IPS-18a (cell line): ENCODE measurements at regions not wholly inside any gene's neighbourhood (a gene's known extent, or its start where the extent isn't known, plus 50 kb on each side); places are given as distances from the start of the nearest gene placed in this dataset.
"Not testable (repeated sequence)": the region's sequence is repeated elsewhere in the genome, so short reads cannot be mapped to it uniquely, and the experiment has no call there.

Source experiments
- H3K27ac ChIP-seq: one replicate; pipeline ENCODE4 v1.5.1; 2013; ENCODE audit warnings: low read length
- H3K27me3 ChIP-seq: one replicate; pipeline ENCODE4 v1.6.1; 2013; ENCODE audit warnings: mild to moderate bottlenecking, low read length; ENCODE audit not compliant: control insufficient read depth, insufficient read depth
- H3K36me3 ChIP-seq: one replicate; pipeline ENCODE4 v1.6.1; 2013; ENCODE audit warnings: low read depth, low read length; ENCODE audit not compliant: control insufficient read depth
- H3K4me1 ChIP-seq: one replicate; pipeline ENCODE4 v1.6.1; 2013; ENCODE audit warnings: low read depth, low read length; ENCODE audit not compliant: control insufficient read depth
- H3K4me3 ChIP-seq: one replicate; pipeline ENCODE4 v1.5.1; 2013; ENCODE audit warnings: low read length
- H3K9ac ChIP-seq: one replicate; pipeline ENCODE4 v1.6.1; 2013; ENCODE audit warnings: mild to moderate bottlenecking, low read length, moderate library complexity
- H3K9me3 ChIP-seq: one replicate; pipeline ENCODE4 v1.6.1; 2013; ENCODE audit warnings: low read depth, low read length; ENCODE audit not compliant: control insufficient read depth

- H3K36me3 ChIP-seq = no peaks in the 10 kb centered on the region
- no peak overlapping the region for H3K4me3 ChIP-seq
- H3K9ac ChIP-seq = no peak overlapping the region
- H3K4me1 ChIP-seq = peaks cover 3% of the 10 kb centered on the region
- H3K27me3 ChIP-seq = no peaks in the 10 kb centered on the region
- H3K9me3 ChIP-seq = no peaks in the 10 kb centered on the region
- H3K27ac ChIP-seq = no peak overlapping the region
These were observed 198.4 kb downstream of the KLHL28 start for GRCh38 chr14:44763356-44763755.

DNA sequence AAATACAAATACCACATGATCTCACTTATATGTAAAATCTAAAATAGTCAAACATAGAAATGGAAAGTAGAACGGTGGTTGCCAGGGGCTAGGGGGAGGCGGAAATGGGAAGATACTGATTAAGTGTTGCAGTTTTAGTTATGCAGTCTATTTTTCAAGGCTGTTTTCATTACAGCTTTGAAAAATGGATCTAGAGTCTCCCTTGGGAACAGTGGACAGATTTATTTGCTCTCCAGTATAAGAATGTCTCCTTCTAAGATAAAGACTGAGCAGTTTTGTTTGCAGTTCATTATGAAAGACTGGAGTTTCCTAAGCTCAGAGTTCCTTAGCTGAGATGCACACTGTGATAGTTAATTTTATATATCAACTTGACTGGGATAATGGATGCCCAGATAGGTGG is 202.5 kb downstream of the KLHL28 start:
- Histone ChIP-seq H3K9ac (no peak overlapping the region), H3K4me3 (no peak overlapping the region), H3K9me3 (no peaks in the 10 kb centered on the region), H3K27me3 (no peaks in the 10 kb centered on the region), H3K27ac (no peak overlapping the region), H3K36me3 (no peaks in the 10 kb centered on the region), H3K4me1 (no peaks in the 10 kb centered on the region)

DNA sequence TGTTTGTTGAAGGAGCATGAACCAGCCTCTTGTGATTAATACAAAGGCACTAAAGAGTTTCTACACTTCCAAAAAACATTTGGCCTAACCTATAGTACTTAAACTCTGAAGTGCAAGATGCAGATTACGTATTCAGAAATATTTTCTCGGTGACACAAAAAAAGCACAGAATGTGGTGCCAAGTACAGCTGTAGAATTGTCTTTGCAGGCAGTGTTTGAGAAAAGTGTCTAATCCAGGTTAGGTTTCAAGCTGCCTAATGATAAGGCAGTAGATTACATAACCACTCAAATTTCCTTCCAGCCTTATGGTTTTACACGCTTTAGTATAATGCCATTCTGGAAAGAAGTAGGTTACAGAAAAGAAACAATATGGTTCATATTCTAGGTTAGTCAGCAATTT is 205.2 kb downstream of the KLHL28 start:
- no peaks in the 10 kb centered on the region for H3K27me3 ChIP-seq
- H3K9ac ChIP-seq = no peak overlapping the region
- H3K4me1 ChIP-seq = no peaks in the 10 kb centered on the region
- no peaks in the 10 kb centered on the region for H3K36me3 ChIP-seq
- no peak overlapping the region for H3K4me3 ChIP-seq
- H3K27ac ChIP-seq = no peak overlapping the region
- H3K9me3 ChIP-seq = no peaks in the 10 kb centered on the region

GRCh38 chr14:44745371-44745770 is 216.4 kb downstream of the KLHL28 start:
- Histone ChIP-seq H3K36me3 (no peaks in the 10 kb centered on the region), H3K4me1 (no peaks in the 10 kb centered on the region), H3K9me3 (no peaks in the 10 kb centered on the region), H3K4me3 (no peak overlapping the region), H3K27me3 (no peaks in the 10 kb centered on the region), H3K27ac (no peak overlapping the region), H3K9ac (no peak overlapping the region)

DNA sequence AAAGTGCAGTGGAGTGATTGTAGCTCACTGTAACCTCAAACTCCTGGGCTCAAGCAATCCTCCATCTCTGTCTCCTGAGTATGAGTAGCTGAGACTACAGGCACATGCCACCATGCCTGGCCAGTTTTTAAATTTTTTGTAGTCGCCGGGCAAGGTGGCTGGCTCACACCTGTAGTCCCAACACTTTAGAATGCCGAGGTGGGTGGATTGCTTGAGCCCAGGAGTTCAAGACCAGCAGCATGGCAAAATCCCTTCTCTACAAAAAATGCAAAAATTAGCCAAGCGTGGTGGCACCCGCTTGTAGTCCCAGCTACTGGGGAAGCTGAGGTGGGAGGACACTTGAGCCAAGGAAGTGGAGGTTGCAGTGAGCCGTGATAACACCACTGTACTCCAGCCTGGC is 219.5 kb downstream of the KLHL28 start:
- H3K36me3 ChIP-seq = no peaks in the 10 kb centered on the region
- H3K9me3 ChIP-seq = no peaks in the 10 kb centered on the region
- no peaks in the 10 kb centered on the region for H3K4me1 ChIP-seq
- no peaks in the 10 kb centered on the region for H3K27me3 ChIP-seq
- no peak overlapping the region for H3K27ac ChIP-seq
- H3K4me3 ChIP-seq = no peak overlapping the region
- H3K9ac ChIP-seq = no peak overlapping the region

GRCh38 chr14:44741431-44741830 is 220.3 kb downstream of the KLHL28 start:
- H3K36me3 ChIP-seq = no peaks in the 10 kb centered on the region
- H3K4me3 ChIP-seq = no peak overlapping the region
- no peak overlapping the region for H3K9ac ChIP-seq
- H3K27ac ChIP-seq = no peak overlapping the region
- no peaks in the 10 kb centered on the region for H3K4me1 ChIP-seq
- no peaks in the 10 kb centered on the region for H3K9me3 ChIP-seq
- H3K27me3 ChIP-seq = no peaks in the 10 kb centered on the region

GRCh38 chr14:44736326-44736725 is 225.4 kb downstream of the KLHL28 start:
- H3K4me1 ChIP-seq = no peaks in the 10 kb centered on the region
- H3K4me3 ChIP-seq = no peak overlapping the region
- no peak overlapping the region for H3K9ac ChIP-seq
- H3K9me3 ChIP-seq = no peaks in the 10 kb centered on the region
- H3K27ac ChIP-seq = no peak overlapping the region
- no peaks in the 10 kb centered on the region for H3K36me3 ChIP-seq
- H3K27me3 ChIP-seq = no peaks in the 10 kb centered on the region

- H3K9ac ChIP-seq = no peak overlapping the region
- no peaks in the 10 kb centered on the region for H3K9me3 ChIP-seq
- H3K36me3 ChIP-seq = no peaks in the 10 kb centered on the region
- H3K27me3 ChIP-seq = no peaks in the 10 kb centered on the region
- H3K4me3 ChIP-seq = no peak overlapping the region
- no peak overlapping the region for H3K27ac ChIP-seq
- H3K4me1 ChIP-seq = no peaks in the 10 kb centered on the region
These were observed 225.1 kb upstream of the FSCB start for GRCh38 chr14:44732144-44732543.

GRCh38 chr14:44730860-44731259 is 223.8 kb upstream of the FSCB start:
- no peak overlapping the region for H3K9ac ChIP-seq
- H3K9me3 ChIP-seq = no peaks in the 10 kb centered on the region
- H3K4me1 ChIP-seq = no peaks in the 10 kb centered on the region
- no peaks in the 10 kb centered on the region for H3K27me3 ChIP-seq
- H3K4me3 ChIP-seq = no peak overlapping the region
- H3K36me3 ChIP-seq = no peaks in the 10 kb centered on the region
- no peak overlapping the region for H3K27ac ChIP-seq

- not testable (repeated sequence) for H3K36me3 ChIP-seq, H3K27me3 ChIP-seq, H3K9ac ChIP-seq, H3K9me3 ChIP-seq, H3K4me1 ChIP-seq, H3K4me3 ChIP-seq, H3K27ac ChIP-seq
These were observed 214.3 kb upstream of the FSCB start for GRCh38 chr14:44721395-44721794.

DNA sequence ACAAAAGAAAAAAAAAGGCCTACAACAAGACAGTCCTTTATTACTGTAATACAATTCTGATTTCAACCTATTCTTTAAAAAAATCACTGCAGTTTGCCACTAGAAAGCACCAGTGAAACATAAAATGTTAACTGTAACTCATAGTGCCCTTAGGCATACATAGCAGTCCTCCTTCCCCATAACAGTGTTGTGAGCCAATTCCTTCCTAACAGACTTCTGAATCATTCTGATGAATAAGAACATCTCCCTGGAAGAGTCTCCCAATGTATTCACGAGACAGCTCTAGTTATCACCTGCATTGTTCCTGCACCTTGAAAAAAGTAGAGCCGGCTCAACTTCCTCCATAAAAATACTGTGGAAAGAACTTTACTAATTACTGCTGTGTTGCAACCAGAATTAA is 213.6 kb upstream of the FSCB start:
- Histone ChIP-seq H3K4me3 (no peak overlapping the region), H3K4me1 (no peaks in the 10 kb centered on the region), H3K9ac (no peak overlapping the region), H3K27ac (no peak overlapping the region), H3K9me3 (no peaks in the 10 kb centered on the region), H3K27me3 (no peaks in the 10 kb centered on the region), H3K36me3 (no peaks in the 10 kb centered on the region)

DNA sequence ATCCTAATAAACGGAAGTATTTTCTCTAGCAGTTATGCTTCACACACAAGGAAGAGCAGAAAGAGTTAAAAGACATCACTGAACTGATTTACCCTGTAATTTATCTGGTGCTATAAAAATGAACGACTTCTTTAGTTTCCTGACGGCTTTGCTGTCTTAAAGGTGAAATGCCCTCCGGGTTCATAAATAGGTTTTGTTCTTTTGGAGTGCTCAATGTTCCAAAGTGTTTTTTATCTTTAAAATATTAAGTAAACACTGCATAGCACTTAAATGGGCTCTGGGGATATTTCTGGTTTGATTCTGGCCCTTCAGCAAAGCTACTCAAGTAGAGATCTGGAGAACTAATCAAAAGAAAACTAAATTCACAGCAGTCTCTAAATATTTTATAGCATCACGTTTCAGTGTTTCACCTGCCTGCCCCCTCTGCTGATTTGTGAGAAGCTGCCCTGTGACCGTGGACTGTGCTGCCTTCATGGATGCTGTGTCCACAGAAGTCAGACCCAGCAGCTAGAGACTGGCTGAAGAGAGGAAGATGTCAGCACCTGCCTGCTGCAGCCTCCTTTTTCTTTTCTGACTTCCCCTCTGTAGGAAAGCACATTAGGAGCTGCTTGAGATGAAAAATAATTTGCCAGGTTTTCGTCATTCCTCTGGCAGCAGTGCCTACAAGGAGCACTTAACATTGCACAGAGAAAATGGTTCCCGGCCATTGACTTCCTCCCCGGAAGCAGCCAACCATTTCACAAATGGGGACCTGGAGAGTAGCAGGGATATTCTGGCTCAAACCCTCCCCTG is 205.1 kb upstream of the FSCB start:
- Histone ChIP-seq H3K27me3 (no peaks in the 10 kb centered on the region), H3K4me3 (no peak overlapping the region), H3K27ac (no peak overlapping the region), H3K9me3 (no peaks in the 10 kb centered on the region), H3K9ac (no peak overlapping the region), H3K4me1 (no peaks in the 10 kb centered on the region), H3K36me3 (no peaks in the 10 kb centered on the region)
